Stromal cell of bone marrow (primary cell): ENCODE measurements at regions not wholly inside any gene's neighbourhood (a gene's known extent, or its start where the extent isn't known, plus 50 kb on each side); places are given as distances from the start of the nearest gene placed in this dataset.
A peak's percentile ranks its signal among the peaks of the same experiment; 100 is the strongest.
"Not testable (repeated sequence)": the region's sequence is repeated elsewhere in the genome, so short reads cannot be mapped to it uniquely, and the experiment has no call there.

Experiments
- DNase-seq: peaks from one replicate; pipeline ENCODE4 v3.0.0-alpha.2; 2012; ENCODE audit warnings: low read depth

- no peak for DNase-seq
Observed at GRCh38 chr5:173423452-173424117, 95.4 kb upstream of the STC2 start.

GRCh38 chr5:173420108-173420507, 91.9 kb upstream of the STC2 start:
- no peak for DNase-seq

GRCh38 chr5:173413471-173413982, 85.3 kb upstream of the STC2 start:
- no peak for DNase-seq

GRCh38 chr5:173412566-173412965, 84.4 kb upstream of the STC2 start:
- no peak for DNase-seq

- no peak for DNase-seq
Observed at GRCh38 chr5:173411791-173412555, 83.8 kb upstream of the STC2 start.

- DNase-seq = no peak
Observed at GRCh38 chr5:173410459-173411233, 82.4 kb upstream of the STC2 start.

GRCh38 chr5:173408946-173409345, 80.7 kb upstream of the STC2 start:
- no peak for DNase-seq

GRCh38 chr5:173399851-173400250, 71.6 kb upstream of the STC2 start:
- DNase-seq = no peak

GRCh38 chr5:173397516-173397915, 69.3 kb upstream of the STC2 start:
- DNase-seq = no peak

- DNase-seq = no peak
Observed at GRCh38 chr5:173396311-173396993, 68.2 kb upstream of the STC2 start.

- DNase-seq = no peak
Observed at GRCh38 chr5:173395933-173396308, 67.7 kb upstream of the STC2 start.

GRCh38 chr5:173395257-173395932, 67.2 kb upstream of the STC2 start:
- peak; percentile 69 for DNase-seq

GRCh38 chr5:173394701-173395100, 66.5 kb upstream of the STC2 start:
- DNase-seq = peak; percentile 14

- DNase-seq = no peak
Observed at GRCh38 chr5:173392172-173392571, 64.0 kb upstream of the STC2 start.

- no peak for DNase-seq
Observed at GRCh38 chr5:173391031-173391430, 62.8 kb upstream of the STC2 start.

- DNase-seq = not testable (repeated sequence)
Observed at GRCh38 chr5:173387293-173387692, 59.1 kb upstream of the STC2 start.

- DNase-seq = no peak
Observed at GRCh38 chr5:173385832-173386360, 57.7 kb upstream of the STC2 start.

GRCh38 chr5:173383711-173384110, 55.5 kb upstream of the STC2 start:
- DNase-seq = peak; percentile 25

GRCh38 chr5:173378727-173379126, 50.5 kb upstream of the STC2 start:
- no peak for DNase-seq
